Body of pancreas (tissue), 4 donors: ENCODE measurements at regions not wholly inside any gene's neighbourhood (a gene's known extent, or its start where the extent isn't known, plus 50 kb on each side); places are given as distances from the start of the nearest gene placed in this dataset.
"Not testable (repeated sequence)": the region's sequence is repeated elsewhere in the genome, so short reads cannot be mapped to it uniquely, and the experiment has no call there.

Experiments used
- CTCF ChIP-seq, 7 experiments: fragments of 450-650 bp in 4 of 7; fragments of 200-600 bp in 3 of 7; sonication (generic) in 3 of 7; IDR thresholded peaks; one replicate each; pipeline ENCODE4 v1.5.1; 2016 to 2019; ENCODE audit warnings: antibody characterized with exemption in 7 of 7
- POLR2A ChIP-seq, 3 donors: fragments of 450-650 bp; IDR thresholded peaks; one replicate each; pipeline ENCODE4 v1.6.1; 2016; ENCODE audit warnings: antibody characterized with exemption in 3 of 3, mild to moderate bottlenecking in 2 of 3

- not testable (repeated sequence) for TF ChIP-seq POLR2A, CTCF (IDR thresholded peaks at IDR 0.05)
Measured at GRCh38 chr14:30244348-30244747, 314.6 kb upstream of the G2E3 start.
